Posterior vena cava (tissue), 2 donors: ENCODE measurements at regions not wholly inside any gene's neighbourhood (a gene's known extent, or its start where the extent isn't known, plus 50 kb on each side); places are given as distances from the start of the nearest gene placed in this dataset.
"Not testable (repeated sequence)": the region's sequence is repeated elsewhere in the genome, so short reads cannot be mapped to it uniquely, and the experiment has no call there.

Experiments used
- DNase-seq: peaks from one replicate; pipeline ENCODE4 v3.0.0-alpha.2; 2020; ENCODE audit warnings: low spot score
- intact Hi-C, 2 donors: fragments of 100-400 bp; cut with DNase I; formaldehyde crosslinking; loops; one replicate each; pipeline versions ENCODE4 v1.14.1 to v1.14.2; 2022 to 2023
- donor health status: DM: yes; HTN: yes; CAD: no.
- donor health status: DM: yes; HTN: yes; CAD: no.

- no peak for DNase-seq
- intact Hi-C loops, result no loop called here
Observed at GRCh38 chr3:150330872-150331271, 77.2 kb upstream of the TSC22D2 start.

GRCh38 chr3:150330174-150330573, 77.9 kb upstream of the TSC22D2 start:
- DNase-seq, result no peak
- intact Hi-C loops, result no loop called here

GRCh38 chr3:150329408-150329807, 78.7 kb upstream of the TSC22D2 start:
- no peak for DNase-seq
- intact Hi-C loops, result no loop called here

- no peak for DNase-seq
- intact Hi-C loops, result no loop called here
Observed at GRCh38 chr3:150328654-150329040, 79.5 kb upstream of the TSC22D2 start.

- no peak for DNase-seq
- intact Hi-C loops, result no loop called here
Observed at GRCh38 chr3:150327678-150328653, 80.1 kb upstream of the TSC22D2 start.

- DNase-seq, result no peak
- intact Hi-C loops, result no loop called here
Observed at GRCh38 chr3:150324788-150325187, 83.3 kb upstream of the TSC22D2 start.

DNA sequence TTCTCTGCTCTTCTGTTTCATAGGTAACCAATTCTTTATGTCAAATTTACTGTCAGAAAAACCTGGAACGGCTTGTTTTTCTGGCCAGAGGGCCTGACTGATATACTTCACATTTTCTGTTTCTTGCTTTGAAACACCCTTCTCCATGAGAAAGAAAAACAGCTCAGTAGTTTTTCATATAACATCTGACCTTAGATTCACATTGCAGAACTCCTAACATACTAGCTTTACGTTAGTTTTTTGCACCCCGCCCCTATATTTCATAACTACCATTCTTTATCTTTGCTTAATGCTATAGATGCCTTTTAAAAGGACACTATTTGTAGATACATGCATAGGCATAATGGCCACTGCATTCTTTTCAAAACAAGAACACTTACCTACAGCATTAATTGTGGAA, 83.9 kb upstream of the TSC22D2 start:
- DNase-seq, result no peak
- intact Hi-C loops, result no loop called here

GRCh38 chr3:150323770-150324169, 84.3 kb upstream of the TSC22D2 start:
- intact Hi-C loops, result no loop called here
- no peak for DNase-seq

GRCh38 chr3:150323091-150323490, 85.0 kb upstream of the TSC22D2 start:
- intact Hi-C loops, DNase-seq: not testable (repeated sequence)

GRCh38 chr3:150320971-150321370, 87.1 kb upstream of the TSC22D2 start:
- intact Hi-C loops, DNase-seq: not testable (repeated sequence)

- intact Hi-C loops, result no loop called here
Observed at GRCh38 chr3:150319900-150320299, 88.2 kb upstream of the TSC22D2 start.

GRCh38 chr3:150317469-150317868, 90.6 kb upstream of the TSC22D2 start:
- no peak for DNase-seq
- intact Hi-C loops, result no loop called here

More at GRCh38 chr3:150319900-150320299, 88.2 kb upstream of the TSC22D2 start:
- no peak for DNase-seq

DNA sequence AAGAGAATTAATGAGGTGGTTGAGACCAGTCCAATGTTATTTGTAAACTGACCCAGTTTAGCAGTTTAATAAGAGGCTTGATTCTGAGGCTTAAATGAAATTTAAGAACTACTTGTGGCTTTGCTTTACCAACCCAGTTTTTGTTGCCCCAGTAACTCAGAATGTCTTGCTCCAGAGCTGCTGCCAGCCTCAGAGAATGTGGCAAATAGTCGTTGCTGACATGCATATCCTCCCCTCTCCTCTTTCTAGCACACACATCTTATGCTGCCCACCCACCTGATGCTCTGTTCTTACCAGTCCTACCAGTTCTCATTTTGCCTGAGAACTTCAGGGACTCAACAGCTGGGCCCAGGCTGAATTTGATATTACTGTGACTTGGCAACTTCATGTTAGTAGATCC, 92.4 kb upstream of the TSC22D2 start:
- intact Hi-C loops, result no loop called here
- no peak for DNase-seq

DNA sequence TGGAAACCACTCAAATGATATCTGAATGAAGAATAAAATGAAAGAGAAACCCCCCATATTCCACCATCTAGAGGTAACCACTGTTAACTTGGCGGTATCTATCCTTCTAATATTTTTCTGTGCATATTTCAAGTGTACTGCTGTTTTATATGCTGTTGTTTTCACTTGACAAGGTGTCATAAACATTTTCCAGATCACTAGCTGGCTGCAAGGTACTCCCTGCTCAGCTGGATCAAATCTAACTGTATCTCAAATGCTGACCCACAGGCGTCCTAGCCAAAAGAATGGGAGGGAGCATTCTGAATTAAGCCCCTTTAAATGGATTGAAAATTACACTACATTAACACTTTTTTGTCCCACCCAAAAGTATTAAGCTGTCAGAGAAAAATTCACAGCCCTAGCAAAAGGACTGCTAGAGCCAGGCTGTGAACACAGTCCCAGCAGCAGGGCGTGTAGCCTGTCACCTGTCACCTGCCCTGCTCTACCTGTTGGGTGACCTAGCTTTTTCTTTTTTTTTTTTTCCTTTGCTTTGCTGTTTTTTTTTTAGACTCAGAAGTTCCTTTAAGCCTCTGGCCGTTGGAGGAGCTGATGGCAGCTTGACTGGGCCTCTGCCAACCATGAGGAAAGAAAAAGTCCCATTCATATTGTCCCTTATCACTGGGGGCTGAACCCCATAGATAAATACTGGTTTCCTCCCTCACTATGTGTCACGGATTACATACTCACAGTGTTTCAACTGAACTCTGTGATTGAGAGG, 93.7 kb upstream of the TSC22D2 start:
- intact Hi-C loops, result no loop called here

DNA sequence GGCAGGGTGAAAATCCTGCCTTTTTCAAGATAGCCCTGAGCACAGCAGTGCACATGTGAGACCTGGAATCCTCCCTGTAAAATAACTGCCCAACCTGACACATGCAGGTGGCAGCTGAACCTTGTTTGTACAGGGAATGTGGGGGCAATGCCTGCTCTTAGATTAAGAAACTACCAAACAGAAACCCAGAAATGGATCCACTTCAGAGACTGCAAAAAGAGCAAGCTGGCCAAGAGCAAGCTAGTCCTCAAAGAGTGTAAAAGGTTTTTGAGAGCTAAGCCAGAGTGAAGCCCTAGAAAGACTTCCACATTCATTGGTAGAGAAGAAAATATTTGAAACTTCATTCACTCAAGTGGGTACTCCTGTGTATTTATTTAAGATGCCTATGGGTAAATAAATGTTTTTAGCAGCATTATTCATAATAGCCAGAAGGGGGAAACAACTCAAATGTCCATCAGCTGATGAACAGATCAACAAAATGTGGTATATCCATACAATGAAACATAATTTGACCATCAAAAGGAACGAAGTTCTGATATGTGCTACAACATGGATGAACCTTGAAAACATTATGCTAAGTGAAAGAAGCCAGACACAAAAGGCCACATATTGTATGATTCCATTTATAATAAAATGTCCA, 96.0 kb upstream of the TSC22D2 start:
- intact Hi-C loops, result no loop called here
- no peak for DNase-seq

More for the DNA sequence above, 93.7 kb upstream of the TSC22D2 start:
- no peak for DNase-seq

DNA sequence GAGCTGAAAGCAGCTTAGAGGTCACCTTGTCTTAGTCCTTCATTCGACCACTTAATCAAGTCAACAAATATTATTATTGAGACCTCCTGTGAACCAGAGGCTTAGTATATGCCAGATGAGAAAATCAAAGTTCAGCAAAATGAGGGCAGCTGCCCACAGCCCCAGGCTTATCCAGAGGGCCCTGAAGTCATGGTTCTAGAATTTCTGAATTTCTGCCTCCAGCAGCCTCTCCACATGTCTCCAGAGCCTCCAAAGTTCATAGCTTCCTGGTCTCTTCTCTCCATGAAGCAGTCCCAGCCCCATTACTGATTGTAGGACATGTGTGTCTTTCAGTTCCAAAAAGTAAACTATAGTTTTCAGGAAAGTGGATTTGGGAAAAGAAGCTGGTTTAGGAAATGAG, 96.9 kb upstream of the TSC22D2 start:
- intact Hi-C loops, result no loop called here
- no peak for DNase-seq

- DNase-seq, result no peak
- intact Hi-C loops, result no loop called here
Observed at GRCh38 chr3:150309557-150309956, 98.5 kb upstream of the TSC22D2 start.

DNA sequence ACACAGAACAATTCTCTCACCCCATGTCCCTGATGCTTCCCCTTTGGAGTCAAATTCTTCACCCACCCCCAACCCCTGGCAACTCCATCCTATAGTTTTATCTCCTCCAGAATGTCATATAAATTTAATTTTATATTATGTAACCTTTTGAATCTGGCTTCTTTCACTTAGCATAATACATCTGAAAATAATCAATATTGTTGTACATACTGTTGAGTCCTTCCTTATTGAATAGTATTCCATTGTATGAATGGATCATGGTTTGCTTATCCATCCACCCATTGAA, 98.9 kb upstream of the TSC22D2 start:
- DNase-seq, result no peak
- intact Hi-C loops, result no loop called here

DNA sequence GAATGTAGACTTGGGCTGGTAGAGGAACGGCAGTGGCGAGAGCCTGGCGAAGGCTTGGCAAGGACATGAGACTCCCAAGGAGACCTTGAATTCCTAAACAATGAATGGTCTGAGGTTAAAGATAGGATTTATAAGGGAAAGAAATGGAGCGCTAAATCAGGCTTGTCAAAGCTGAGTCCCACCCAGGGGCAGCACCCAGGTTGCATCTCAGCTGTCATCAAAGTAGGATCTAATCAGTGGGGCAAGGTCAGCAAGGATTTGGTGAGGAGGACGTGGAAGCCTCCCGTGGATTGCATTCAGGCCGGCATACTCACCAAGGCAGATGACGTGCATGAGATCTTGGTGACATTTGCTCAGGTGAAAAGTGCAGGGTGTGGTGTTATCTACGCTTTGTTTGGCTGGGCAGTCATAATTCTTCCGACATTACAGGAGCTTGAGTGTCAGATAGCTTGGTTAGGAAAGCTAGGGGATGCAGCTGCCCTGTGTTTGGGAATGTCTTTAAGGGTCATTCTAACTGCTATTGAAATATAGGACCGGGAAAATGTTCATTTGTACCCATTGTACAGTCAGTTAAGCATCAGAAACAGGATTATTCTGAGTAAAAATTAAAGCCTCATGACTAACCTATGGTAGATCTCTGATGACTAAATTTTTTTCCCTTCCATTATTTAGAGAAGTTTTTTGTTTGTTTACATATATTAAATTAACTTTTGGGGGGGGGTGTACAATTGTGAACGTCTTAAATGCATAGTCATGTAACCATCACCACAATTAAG, 99.4 kb upstream of the TSC22D2 start:
- intact Hi-C loops, result no loop called here
- no peak for DNase-seq

GRCh38 chr3:150308037-150308319, 100.1 kb upstream of the TSC22D2 start:
- DNase-seq, result no peak
- intact Hi-C loops, result no loop called here
